ENCODE measurements at regions not wholly inside any gene's neighbourhood (a gene's known extent, or its start where the extent isn't known, plus 50 kb on each side); places are given as distances from the start of the nearest gene placed in this dataset.

DNA sequence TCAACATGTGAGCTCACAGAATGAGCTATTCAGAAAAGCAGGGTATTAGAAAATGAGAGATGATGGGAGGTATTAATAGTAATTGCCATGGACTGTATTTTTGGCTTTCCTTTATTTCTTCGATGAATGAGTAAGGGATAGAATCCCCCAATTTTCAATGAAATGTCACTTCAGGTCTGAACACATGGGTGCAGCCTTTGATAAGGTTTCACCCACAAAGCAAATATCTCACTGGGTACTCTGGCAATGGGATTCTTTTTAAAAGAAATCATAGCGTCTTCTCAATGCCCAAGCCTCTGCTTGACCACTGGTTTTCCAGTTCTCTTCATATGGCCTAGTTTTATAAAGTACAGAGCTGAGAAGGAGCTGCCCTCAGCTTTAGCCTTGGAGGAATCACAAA is 610.5 kb upstream of the FANCL start:
- TF ChIP-seq, protein P1, sequence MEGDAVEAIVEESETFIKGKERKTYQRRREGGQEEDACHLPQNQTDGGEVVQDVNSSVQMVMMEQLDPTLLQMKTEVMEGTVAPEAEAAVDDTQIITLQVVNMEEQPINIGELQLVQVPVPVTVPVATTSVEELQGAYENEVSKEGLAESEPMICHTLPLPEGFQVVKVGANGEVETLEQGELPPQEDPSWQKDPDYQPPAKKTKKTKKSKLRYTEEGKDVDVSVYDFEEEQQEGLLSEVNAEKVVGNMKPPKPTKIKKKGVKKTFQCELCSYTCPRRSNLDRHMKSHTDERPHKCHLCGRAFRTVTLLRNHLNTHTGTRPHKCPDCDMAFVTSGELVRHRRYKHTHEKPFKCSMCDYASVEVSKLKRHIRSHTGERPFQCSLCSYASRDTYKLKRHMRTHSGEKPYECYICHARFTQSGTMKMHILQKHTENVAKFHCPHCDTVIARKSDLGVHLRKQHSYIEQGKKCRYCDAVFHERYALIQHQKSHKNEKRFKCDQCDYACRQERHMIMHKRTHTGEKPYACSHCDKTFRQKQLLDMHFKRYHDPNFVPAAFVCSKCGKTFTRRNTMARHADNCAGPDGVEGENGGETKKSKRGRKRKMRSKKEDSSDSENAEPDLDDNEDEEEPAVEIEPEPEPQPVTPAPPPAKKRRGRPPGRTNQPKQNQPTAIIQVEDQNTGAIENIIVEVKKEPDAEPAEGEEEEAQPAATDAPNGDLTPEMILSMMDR (IDR thresholded peaks at IDR 0.05; ENCODE audit: poor library complexity, severe bottlenecking): peak; percentile 26
- TF ChIP-seq EZH2 (IDR thresholded peaks at IDR 0.05; ENCODE audit: borderline replicate concordance, insufficient read depth, low read length, poor library complexity, severe bottlenecking) (no peak), MXI1 (conservative IDR thresholded peaks at IDR 0.05; ENCODE audit: poor library complexity, severe bottlenecking) (no peak), EP300 (conservative IDR thresholded peaks at IDR 0.05; ENCODE audit: poor library complexity, severe bottlenecking) (no peak)
